ENCODE measurements at regions not wholly inside any gene's neighbourhood (a gene's known extent, or its start where the extent isn't known, plus 50 kb on each side); places are given as distances from the start of the nearest gene placed in this dataset.

DNA sequence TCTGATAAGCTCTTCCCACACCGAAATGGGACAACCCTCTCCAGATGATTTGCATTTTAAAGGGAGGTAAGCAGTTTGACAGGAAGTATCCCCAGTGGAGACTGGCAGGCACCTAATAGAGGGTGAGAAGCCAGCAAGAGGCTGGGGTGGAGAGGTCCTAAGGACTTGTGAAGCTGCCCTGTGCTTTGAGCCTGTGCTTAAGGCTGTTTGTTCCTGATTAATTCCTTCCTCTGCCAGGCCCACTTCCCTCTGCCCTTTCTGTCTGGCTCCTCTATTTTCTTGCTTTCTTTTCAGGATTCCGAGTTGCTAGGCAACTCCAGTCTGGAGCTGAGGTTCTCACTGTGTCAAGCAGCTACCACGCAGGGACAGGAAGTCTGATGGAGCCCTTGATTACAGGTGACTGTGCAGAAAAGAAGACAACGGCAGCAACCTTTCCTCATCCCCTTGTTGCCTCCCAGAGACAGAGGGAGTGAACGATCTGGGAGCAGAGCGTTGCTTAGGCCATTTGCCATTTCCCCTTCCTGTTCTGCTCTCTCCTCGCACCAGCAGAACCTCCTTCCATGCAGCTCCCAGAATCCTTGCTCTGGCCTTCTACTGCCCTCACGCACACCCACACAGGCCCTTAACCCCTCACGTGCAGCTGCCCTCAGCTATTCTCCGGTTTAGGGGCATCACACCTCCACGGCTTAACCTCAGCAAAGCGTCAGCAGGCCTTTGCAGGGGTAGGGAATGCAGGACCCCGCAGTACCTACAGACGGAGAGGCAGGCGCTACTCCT is 103.6 kb upstream of the CELF4 start:
- H4K20me1 ChIP-seq (ENCODE audit: insufficient read depth, low read length), result no peaks in the 10 kb centered on the region
- no peaks in the 10 kb centered on the region for H3K9me2 ChIP-seq (ENCODE audit: low read depth, low read length)
- H3K36me3 ChIP-seq (ENCODE audit: insufficient read depth, low read length), result no peaks in the 10 kb centered on the region
- H3K79me2 ChIP-seq (ENCODE audit: insufficient read depth, low read length), result no peaks in the 10 kb centered on the region
- no peak overlapping the region for H3K27ac ChIP-seq (ENCODE audit: low read depth, low read length, poor library complexity, severe bottlenecking)
- no peak overlapping the region for H3K4me2 ChIP-seq (ENCODE audit: low read length)
- no peak overlapping the region for H3K4me3 ChIP-seq (ENCODE audit: low read depth, low read length, poor library complexity, severe bottlenecking)
- H2AFZ ChIP-seq (ENCODE audit: low read length), result no peak overlapping the region
- H3K9ac ChIP-seq (ENCODE audit: low read length), result no peak overlapping the region
- H3K27me3 ChIP-seq (ENCODE audit: insufficient read depth, low read length), result no peaks in the 10 kb centered on the region
- no peaks in the 10 kb centered on the region for H3K4me1 ChIP-seq (ENCODE audit: insufficient read depth, low read length, severe bottlenecking)
- H3F3A ChIP-seq (ENCODE audit: insufficient read depth, low read length), result no peaks in the 10 kb centered on the region
- TF ChIP-seq CTCF (IDR thresholded peaks at IDR 0.05; ENCODE audit: low read length) (no peak), EZH2 (IDR thresholded peaks at IDR 0.05; ENCODE audit: borderline replicate concordance, low read length) (no peak)
- H3K9me3 ChIP-seq (ENCODE audit: low read length), result no peaks in the 10 kb centered on the region

- no peak overlapping the region for H2AFZ ChIP-seq (ENCODE audit: low read length)
- H3K27ac ChIP-seq (ENCODE audit: low read depth, low read length, poor library complexity, severe bottlenecking), result no peak overlapping the region
- no peaks in the 10 kb centered on the region for H4K20me1 ChIP-seq (ENCODE audit: insufficient read depth, low read length)
- no peak overlapping the region for H3K4me3 ChIP-seq (ENCODE audit: low read depth, low read length, poor library complexity, severe bottlenecking)
- H3K27me3 ChIP-seq (ENCODE audit: insufficient read depth, low read length), result no peaks in the 10 kb centered on the region
- H3K79me2 ChIP-seq (ENCODE audit: insufficient read depth, low read length), result no peaks in the 10 kb centered on the region
- H3K36me3 ChIP-seq (ENCODE audit: insufficient read depth, low read length), result no peaks in the 10 kb centered on the region
- no peaks in the 10 kb centered on the region for H3K9me3 ChIP-seq (ENCODE audit: low read length)
- H3K9me2 ChIP-seq (ENCODE audit: low read depth, low read length), result no peaks in the 10 kb centered on the region
- no peaks in the 10 kb centered on the region for H3K4me1 ChIP-seq (ENCODE audit: insufficient read depth, low read length, severe bottlenecking)
- H3F3A ChIP-seq (ENCODE audit: insufficient read depth, low read length), result no peaks in the 10 kb centered on the region
- TF ChIP-seq CTCF (IDR thresholded peaks at IDR 0.05; ENCODE audit: low read length), result no peak
- TF ChIP-seq EZH2 (IDR thresholded peaks at IDR 0.05; ENCODE audit: borderline replicate concordance, low read length), result no peak
- H3K9ac ChIP-seq (ENCODE audit: low read length), result no peak overlapping the region
- no peak overlapping the region for H3K4me2 ChIP-seq (ENCODE audit: low read length)
Observed at GRCh38 chr18:37667836-37668235, 102.2 kb upstream of the CELF4 start.

GRCh38 chr18:37666991-37667390 is 101.4 kb upstream of the CELF4 start:
- Histone ChIP-seq H4K20me1 (ENCODE audit: insufficient read depth, low read length) (no peaks in the 10 kb centered on the region), H3K4me2 (ENCODE audit: low read length) (no peak overlapping the region), H3K9me3 (ENCODE audit: low read length) (no peaks in the 10 kb centered on the region), H3K79me2 (ENCODE audit: insufficient read depth, low read length) (no peaks in the 10 kb centered on the region), H3F3A (ENCODE audit: insufficient read depth, low read length) (no peaks in the 10 kb centered on the region), H3K27ac (ENCODE audit: low read depth, low read length, poor library complexity, severe bottlenecking) (no peak overlapping the region), H3K36me3 (ENCODE audit: insufficient read depth, low read length) (no peaks in the 10 kb centered on the region), H3K9me2 (ENCODE audit: low read depth, low read length) (no peaks in the 10 kb centered on the region), H3K9ac (ENCODE audit: low read length) (no peak overlapping the region), H3K4me1 (ENCODE audit: insufficient read depth, low read length, severe bottlenecking) (no peaks in the 10 kb centered on the region), H3K4me3 (ENCODE audit: low read depth, low read length, poor library complexity, severe bottlenecking) (no peak overlapping the region), H3K27me3 (ENCODE audit: insufficient read depth, low read length) (no peaks in the 10 kb centered on the region), H2AFZ (ENCODE audit: low read length) (no peak overlapping the region)
- TF ChIP-seq CTCF (IDR thresholded peaks at IDR 0.05; ENCODE audit: low read length) (no peak), EZH2 (IDR thresholded peaks at IDR 0.05; ENCODE audit: borderline replicate concordance, low read length) (no peak)
